ENCODE measurements at regions not wholly inside any gene's neighbourhood (a gene's known extent, or its start where the extent isn't known, plus 50 kb on each side); places are given as distances from the start of the nearest gene placed in this dataset.
A peak's percentile ranks its signal among the peaks of the same experiment; 100 is the strongest.

GRCh38 chr10:61588770-61589211, 73.9 kb upstream of the CABCOCO1 start (continued):
- TF ChIP-seq ZHX1 (conservative IDR thresholded peaks at IDR 0.05; ENCODE audit: low read length) = no peak
- TF ChIP-seq THRA (IDR thresholded peaks at IDR 0.05) = peak; percentile 23; the same call in 1 of the 2 replicates
- TF ChIP-seq RNF2 (IDR thresholded peaks at IDR 0.05) = peak; percentile 39; the same call in 1 of the 2 replicates
- TF ChIP-seq SMAD1 (IDR thresholded peaks at IDR 0.05; ENCODE audit: low read depth, low read length, partially characterized antibody) = no peak
- TF ChIP-seq E2F3 (CRISPR knock-in tag; IDR thresholded peaks at IDR 0.05) = no peak
- TF ChIP-seq CEBPG (CRISPR knock-in tag; IDR thresholded peaks at IDR 0.05) = no peak
- TF ChIP-seq CEBPG (tag; conservative IDR thresholded peaks at IDR 0.05 in 1 of 2, IDR thresholded peaks at IDR 0.05 in 1 of 2) = peak in 1 of 2 experiments; percentile 45; a peak in 1 of 4 replicates
- no peak for TF ChIP-seq NR3C1 (CRISPR knock-in tag; IDR thresholded peaks at IDR 0.05)
- 0 out of 2 replicates have a peak, but pooled peaks have one; percentile 14 for TF ChIP-seq ETV1 (tag; conservative IDR thresholded peaks at IDR 0.05; ENCODE audit: low read depth)
- TF ChIP-seq DMBX1 (CRISPR knock-in tag; IDR thresholded peaks at IDR 0.05; ENCODE audit: borderline replicate concordance) = peak; percentile 84
- TF ChIP-seq ZBTB12 (CRISPR knock-in tag; IDR thresholded peaks at IDR 0.05) = peak; percentile 73
- peak; percentile 98 for TF ChIP-seq FOSL1 (tag; conservative IDR thresholded peaks at IDR 0.05)
- TF ChIP-seq ZFPM2 (CRISPR knock-in tag; IDR thresholded peaks at IDR 0.05) = no peak
- TF ChIP-seq IFI16 (CRISPR knock-in tag; IDR thresholded peaks at IDR 0.05) = no peak
- no peak for TF ChIP-seq ZNF696 (CRISPR knock-in tag; conservative IDR thresholded peaks at IDR 0.05)
- no peak for TF ChIP-seq ESRRB (CRISPR knock-in tag; IDR thresholded peaks at IDR 0.05; ENCODE audit: borderline replicate concordance)
- TF ChIP-seq RBM17 (IDR thresholded peaks at IDR 0.05; ENCODE audit: borderline replicate concordance, low read depth, low read length) = no peak
- no peak for TF ChIP-seq ZNF79 (CRISPR knock-in tag; IDR thresholded peaks at IDR 0.05; ENCODE audit: low read depth)
- no peak for TF ChIP-seq CAMTA2 (CRISPR knock-in tag; conservative IDR thresholded peaks at IDR 0.05)
- TF ChIP-seq CREB3L1 (IDR thresholded peaks at IDR 0.05; ENCODE audit: borderline replicate concordance, low read depth) = no peak
- TF ChIP-seq ATF4 (CRISPR knock-in tag; IDR thresholded peaks at IDR 0.05) = peak; percentile 80
- TF ChIP-seq GTF2F1 (IDR thresholded peaks at IDR 0.05; ENCODE audit: low read depth, low read length) = no peak

Measured in K562 (cell line).